Gastroesophageal sphincter (tissue), 4 donors: ENCODE measurements at regions not wholly inside any gene's neighbourhood (a gene's known extent, or its start where the extent isn't known, plus 50 kb on each side); places are given as distances from the start of the nearest gene placed in this dataset.

ENCODE experiments used
- ATAC-seq: fragments of 150-250 bp; one replicate; pipeline ENCODE4 v1.9.1; 2016; ENCODE audit warnings: mild to moderate bottlenecking, moderate library complexity
- H3K27ac ChIP-seq, 4 donors: fragments of 200-600 bp; sonication (generic) in 3 of 4; 1 replicate in 3 of 4; 2 replicates in 1 of 4; pipeline ENCODE4 v1.5.1; 2016 to 2019
- H3K27me3 ChIP-seq: fragments of 200-600 bp; sonication (generic); one replicate; pipeline ENCODE4 v1.5.1; 2019
- H3K36me3 ChIP-seq, 2 donors: fragments of 200-600 bp; sonication (generic); one replicate each; pipeline ENCODE4 v1.5.1; 2019; ENCODE audit warnings: control low read depth in 1 of 2
- H3K4me1 ChIP-seq, 3 donors: fragments of 200-600 bp; sonication (generic); 1 replicate in 2 of 3; 2 replicates in 1 of 3; pipeline ENCODE4 v1.5.1; 2016 to 2019; ENCODE audit warnings: control low read depth in 2 of 3
- H3K4me3 ChIP-seq, 2 donors: fragments of 200-600 bp; sonication (generic); one replicate each; pipeline ENCODE4 v1.5.1; 2019; ENCODE audit warnings: mild to moderate bottlenecking in 1 of 2, moderate library complexity in 1 of 2
- H3K9me3 ChIP-seq, 3 donors: fragments of 200-600 bp; sonication (generic); one replicate each; pipeline ENCODE4 v1.5.1; 2017 to 2019; ENCODE audit warnings: control low read depth in 2 of 3
- EP300 ChIP-seq: sonication (generic); formaldehyde crosslinking; IDR thresholded peaks from one replicate; pipeline ENCODE4 v1.6.1; 2017; ENCODE audit warnings: antibody characterized with exemption, mild to moderate bottlenecking
- POLR2A ChIP-seq, 2 donors: fragments of 450-650 bp; IDR thresholded peaks; one replicate each; pipeline ENCODE4 v1.6.1; 2017; ENCODE audit warnings: antibody characterized with exemption in 2 of 2, mild to moderate bottlenecking in 2 of 2, moderate library complexity in 1 of 2
- POLR2AphosphoS5 ChIP-seq: sonication (generic); formaldehyde crosslinking; IDR thresholded peaks from one replicate; pipeline ENCODE4 v1.6.1; 2017; ENCODE audit warnings: antibody characterized with exemption
- WGBS, 2 donors: methylation state at CpG; one replicate each; pipeline ENCODE4 v1.1.5; 2018; ENCODE audit warnings: low coverage in 1 of 2; 5-methylcytosine and 5-hydroxymethylcytosine counted together
- TF ChIP-seq, protein P1 (sequence below), 4 experiments: fragments of 200-600 bp in 2 of 4; fragments of 450-650 bp in 2 of 4; sonication (generic) in 1 of 4; IDR thresholded peaks; one replicate each; pipeline ENCODE4 v1.5.1; 2017 to 2019; ENCODE audit warnings: antibody characterized with exemption in 4 of 4, mild to moderate bottlenecking in 2 of 4, moderate library complexity in 2 of 4

DNA sequence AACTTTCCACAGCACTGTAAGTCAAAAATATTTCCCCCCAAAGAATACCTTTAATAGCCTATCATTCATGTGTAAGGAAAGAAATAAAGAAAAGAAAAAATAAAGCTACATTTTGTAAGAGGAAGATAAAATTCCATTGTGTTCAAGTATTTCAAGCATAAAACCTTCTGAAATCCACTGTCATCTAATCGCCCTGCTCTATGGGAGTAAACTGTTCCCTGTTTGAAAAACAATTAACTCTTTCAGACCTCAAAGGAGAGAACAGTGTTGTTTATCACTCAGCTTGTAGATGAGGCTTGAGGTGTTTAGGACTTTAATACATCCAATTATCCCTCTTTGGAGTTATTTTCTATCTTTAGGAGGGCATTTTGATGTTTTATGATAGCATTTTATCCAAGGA, 112.2 kb upstream of the REG3G start:
- Histone ChIP-seq H3K36me3 (no peaks in the 10 kb centered on the region), H3K9me3 (no peaks in the 10 kb centered on the region), H3K4me1 (no peaks in the 10 kb centered on the region), H3K27ac (no peak overlapping the region), H3K27me3 (no peaks in the 10 kb centered on the region), H3K4me3 (no peak overlapping the region)
- TF ChIP-seq POLR2A (IDR thresholded peaks at IDR 0.05) (no peak), POLR2AphosphoS5 (no peak), EP300 (no peak)
- TF ChIP-seq, protein P1, sequence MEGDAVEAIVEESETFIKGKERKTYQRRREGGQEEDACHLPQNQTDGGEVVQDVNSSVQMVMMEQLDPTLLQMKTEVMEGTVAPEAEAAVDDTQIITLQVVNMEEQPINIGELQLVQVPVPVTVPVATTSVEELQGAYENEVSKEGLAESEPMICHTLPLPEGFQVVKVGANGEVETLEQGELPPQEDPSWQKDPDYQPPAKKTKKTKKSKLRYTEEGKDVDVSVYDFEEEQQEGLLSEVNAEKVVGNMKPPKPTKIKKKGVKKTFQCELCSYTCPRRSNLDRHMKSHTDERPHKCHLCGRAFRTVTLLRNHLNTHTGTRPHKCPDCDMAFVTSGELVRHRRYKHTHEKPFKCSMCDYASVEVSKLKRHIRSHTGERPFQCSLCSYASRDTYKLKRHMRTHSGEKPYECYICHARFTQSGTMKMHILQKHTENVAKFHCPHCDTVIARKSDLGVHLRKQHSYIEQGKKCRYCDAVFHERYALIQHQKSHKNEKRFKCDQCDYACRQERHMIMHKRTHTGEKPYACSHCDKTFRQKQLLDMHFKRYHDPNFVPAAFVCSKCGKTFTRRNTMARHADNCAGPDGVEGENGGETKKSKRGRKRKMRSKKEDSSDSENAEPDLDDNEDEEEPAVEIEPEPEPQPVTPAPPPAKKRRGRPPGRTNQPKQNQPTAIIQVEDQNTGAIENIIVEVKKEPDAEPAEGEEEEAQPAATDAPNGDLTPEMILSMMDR (IDR thresholded peaks at IDR 0.05) = no peak
- WGBS, 2 donors = 22 to 36% methylated on average over 1 of the region's 1 CpG
- ATAC-seq = no peak

DNA sequence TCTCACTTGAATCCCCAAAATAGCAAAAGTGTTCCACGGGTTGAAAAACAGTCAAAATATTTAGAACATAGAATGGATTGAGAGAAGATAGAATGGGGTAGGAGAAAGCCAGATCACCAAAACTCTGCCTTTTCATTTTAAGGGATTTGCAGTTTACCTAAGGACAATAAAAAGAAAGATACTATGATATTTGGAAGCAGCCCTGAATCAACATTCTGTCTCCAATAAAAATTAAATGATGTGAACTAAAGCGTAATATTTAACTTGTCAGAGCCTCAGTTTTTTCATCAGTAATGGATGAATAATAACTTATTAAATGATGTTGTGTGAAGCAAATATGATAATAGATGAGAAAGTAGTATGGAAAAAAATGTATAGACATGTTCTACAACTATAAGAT, 100.2 kb upstream of the REG3G start:
- no peak overlapping the region for H3K27ac ChIP-seq
- no peaks in the 10 kb centered on the region for H3K9me3 ChIP-seq
- WGBS, 2 donors = 40 to 53% methylated on average over 2 of the region's 2 CpGs
- no peaks in the 10 kb centered on the region for H3K4me1 ChIP-seq
- H3K36me3 ChIP-seq = no peaks in the 10 kb centered on the region
- H3K4me3 ChIP-seq = no peak overlapping the region
- ATAC-seq = no peak
- no peaks in the 10 kb centered on the region for H3K27me3 ChIP-seq
- TF ChIP-seq, protein P1 (IDR thresholded peaks at IDR 0.05) = no peak
- TF ChIP-seq POLR2A (IDR thresholded peaks at IDR 0.05) = no peak
- no peak for TF ChIP-seq POLR2AphosphoS5
- TF ChIP-seq EP300 = no peak

DNA sequence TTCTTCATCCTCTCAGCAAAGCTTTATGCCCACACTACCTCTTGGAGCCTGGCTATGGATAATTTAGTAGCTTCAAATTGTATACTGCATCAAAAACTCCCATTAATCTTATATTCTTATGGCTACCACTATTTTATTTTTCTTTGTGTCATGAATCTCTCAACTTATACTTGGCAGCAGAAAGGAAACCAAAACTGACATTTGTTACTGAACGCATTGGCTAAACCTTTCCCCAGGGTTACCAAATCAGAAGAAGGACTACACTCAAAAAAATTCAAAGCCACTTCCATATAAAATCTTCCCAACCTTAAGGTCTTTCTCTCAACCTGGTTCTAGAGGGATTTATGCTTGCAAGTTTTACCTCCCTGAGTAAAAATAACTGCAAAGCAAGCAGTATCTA, 97.0 kb upstream of the REG3G start:
- Histone ChIP-seq H3K27ac (no peak overlapping the region), H3K4me3 (no peak overlapping the region), H3K27me3 (no peaks in the 10 kb centered on the region), H3K9me3 (no peaks in the 10 kb centered on the region), H3K4me1 (no peaks in the 10 kb centered on the region), H3K36me3 (no peaks in the 10 kb centered on the region)
- no peak for ATAC-seq
- 78 to 90% methylated on average over 1 of the region's 1 CpG for WGBS, 2 donors
- TF ChIP-seq, protein P1 (IDR thresholded peaks at IDR 0.05) = no peak
- TF ChIP-seq POLR2A (IDR thresholded peaks at IDR 0.05) = no peak
- no peak for TF ChIP-seq POLR2AphosphoS5
- TF ChIP-seq EP300 = no peak

DNA sequence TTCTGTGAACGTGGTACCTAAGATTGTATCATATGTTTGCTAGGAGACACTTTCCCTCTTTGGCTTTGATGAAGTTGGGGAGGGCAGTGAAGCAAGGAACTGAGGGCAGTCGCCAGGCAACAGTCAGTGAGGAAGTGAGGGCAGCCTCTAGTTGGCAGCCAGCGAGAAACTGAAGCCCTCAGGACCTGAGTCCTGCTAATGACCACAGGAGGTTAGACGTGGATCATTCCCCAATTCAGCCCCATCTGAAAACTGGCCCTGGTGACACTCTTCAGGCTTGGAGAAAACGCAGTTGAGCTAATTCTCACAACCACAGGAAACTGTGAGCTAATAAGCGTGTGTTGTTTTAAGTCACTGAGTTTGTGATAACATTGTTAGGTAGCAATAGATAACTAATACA, 84.5 kb upstream of the REG3G start:
- no peaks in the 10 kb centered on the region for H3K4me1 ChIP-seq
- WGBS, 2 donors = 58 to 82% methylated on average over 3 to 4 of the region's 6 CpGs
- H3K27ac ChIP-seq = no peak overlapping the region
- H3K27me3 ChIP-seq = no peaks in the 10 kb centered on the region
- H3K36me3 ChIP-seq = no peaks in the 10 kb centered on the region
- H3K9me3 ChIP-seq = peaks cover 0 to 2% (median 0%) of the 10 kb centered on the region in 3 donors
- no peak for ATAC-seq
- TF ChIP-seq POLR2A (IDR thresholded peaks at IDR 0.05) (no peak), EP300 (no peak), POLR2AphosphoS5 (no peak)
- TF ChIP-seq, protein P1 (IDR thresholded peaks at IDR 0.05) = no peak
- H3K4me3 ChIP-seq = no peak overlapping the region

DNA sequence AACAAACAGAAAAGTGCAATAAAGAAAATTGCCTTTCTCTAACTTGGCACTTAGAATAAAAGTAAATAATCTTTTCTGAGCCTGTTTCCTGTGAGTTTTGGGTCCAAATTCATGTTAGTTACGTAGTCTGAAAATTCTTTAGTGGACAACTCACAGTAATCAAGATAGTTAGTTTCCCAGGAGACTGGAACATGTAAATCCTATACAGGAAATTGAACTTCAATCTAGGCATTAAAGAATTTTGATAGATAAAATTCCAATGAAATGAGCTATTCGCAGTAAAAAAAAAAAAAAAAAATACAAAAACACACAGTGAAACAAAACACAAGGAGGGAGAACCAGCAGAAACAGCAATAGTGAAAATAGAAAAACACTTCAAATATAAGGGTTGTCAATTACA, 83.8 kb upstream of the REG3G start:
- no peaks in the 10 kb centered on the region for H3K4me1 ChIP-seq
- no peak overlapping the region for H3K27ac ChIP-seq
- H3K27me3 ChIP-seq = no peaks in the 10 kb centered on the region
- TF ChIP-seq POLR2AphosphoS5 = no peak
- TF ChIP-seq POLR2A (IDR thresholded peaks at IDR 0.05) = no peak
- H3K36me3 ChIP-seq = no peaks in the 10 kb centered on the region
- H3K4me3 ChIP-seq = no peak overlapping the region
- 81 to 87% methylated on average over 2 of the region's 2 CpGs for WGBS, 2 donors
- no peak for ATAC-seq
- H3K9me3 ChIP-seq = peaks cover 0 to 6% (median 0%) of the 10 kb centered on the region in 3 donors
